Activated naive CD8-positive, alpha-beta T cell treated with anti-CD3 and anti-CD28 coated beads for 36 hours (primary cell): ENCODE measurements at regions not wholly inside any gene's neighbourhood (a gene's known extent, or its start where the extent isn't known, plus 50 kb on each side); places are given as distances from the start of the nearest gene placed in this dataset.

Experiments used
- DNase-seq: peaks from one replicate; pipeline ENCODE4 v3.0.0; 2021
- H3K27ac Mint-ChIP-seq: one replicate; pipeline ENCODE4 v1.8.0; 2022; ENCODE audit warnings: mild to moderate bottlenecking, moderate library complexity, mixed read lengths
- H3K27me3 Mint-ChIP-seq: one replicate; pipeline ENCODE4 v1.8.0; 2022; ENCODE audit warnings: mild to moderate bottlenecking, mixed read lengths
- H3K36me3 Mint-ChIP-seq: one replicate; pipeline ENCODE4 v1.8.0; 2021; ENCODE audit warnings: mild to moderate bottlenecking, mixed read lengths
- H3K4me1 Mint-ChIP-seq: one replicate; pipeline ENCODE4 v1.8.0; 2021; ENCODE audit warnings: mixed read lengths
- H3K4me3 Mint-ChIP-seq: one replicate; pipeline ENCODE4 v1.8.0; 2022; ENCODE audit warnings: mild to moderate bottlenecking, moderate library complexity, mixed read lengths
- H3K9me3 Mint-ChIP-seq: one replicate; pipeline ENCODE4 v1.8.0; 2022; ENCODE audit warnings: mixed read lengths

- DNase-seq: no peak
- H3K27me3 Mint-ChIP-seq: peaks cover 46% of the 10 kb centered on the region
- no peak overlapping the region for H3K4me3 Mint-ChIP-seq
- no peaks in the 10 kb centered on the region for H3K4me1 Mint-ChIP-seq
- no peak overlapping the region for H3K27ac Mint-ChIP-seq
- H3K9me3 Mint-ChIP-seq: no peaks in the 10 kb centered on the region
- no peaks in the 10 kb centered on the region for H3K36me3 Mint-ChIP-seq
Observed at GRCh38 chr13:106349080-106349931, 186.2 kb downstream of the EFNB2 start.

GRCh38 chr13:106348075-106348840, 187.2 kb downstream of the EFNB2 start:
- no peak overlapping the region for H3K27ac Mint-ChIP-seq
- H3K27me3 Mint-ChIP-seq: peaks cover 46% of the 10 kb centered on the region
- no peaks in the 10 kb centered on the region for H3K4me1 Mint-ChIP-seq
- H3K36me3 Mint-ChIP-seq: no peaks in the 10 kb centered on the region
- H3K9me3 Mint-ChIP-seq: no peaks in the 10 kb centered on the region
- H3K4me3 Mint-ChIP-seq: no peak overlapping the region
- DNase-seq: no peak

GRCh38 chr13:106344342-106344741, 191.1 kb downstream of the EFNB2 start:
- DNase-seq: no peak
- Mint-ChIP-seq H3K27me3 (peaks cover 30% of the 10 kb centered on the region), H3K27ac (no peak overlapping the region), H3K36me3 (no peaks in the 10 kb centered on the region), H3K9me3 (peaks cover 12% of the 10 kb centered on the region), H3K4me3 (no peak overlapping the region), H3K4me1 (no peaks in the 10 kb centered on the region)

- H3K36me3 Mint-ChIP-seq: no peaks in the 10 kb centered on the region
- H3K9me3 Mint-ChIP-seq: peaks cover 12% of the 10 kb centered on the region
- peaks cover 25% of the 10 kb centered on the region for H3K27me3 Mint-ChIP-seq
- no peak overlapping the region for H3K4me3 Mint-ChIP-seq
- no peaks in the 10 kb centered on the region for H3K4me1 Mint-ChIP-seq
- no peak for DNase-seq
- H3K27ac Mint-ChIP-seq: no peak overlapping the region
Observed at GRCh38 chr13:106343836-106344235, 191.6 kb downstream of the EFNB2 start.

- Mint-ChIP-seq H3K27me3 (peaks cover 17% of the 10 kb centered on the region), H3K36me3 (no peaks in the 10 kb centered on the region), H3K4me1 (no peaks in the 10 kb centered on the region), H3K27ac (no peak overlapping the region), H3K9me3 (peaks cover 12% of the 10 kb centered on the region), H3K4me3 (no peak overlapping the region)
- no peak for DNase-seq
Observed at GRCh38 chr13:106340249-106340648, 195.2 kb downstream of the EFNB2 start.

- H3K36me3 Mint-ChIP-seq: no peaks in the 10 kb centered on the region
- no peaks in the 10 kb centered on the region for H3K4me1 Mint-ChIP-seq
- H3K27me3 Mint-ChIP-seq: peaks cover 19% of the 10 kb centered on the region
- no peak overlapping the region for H3K27ac Mint-ChIP-seq
- DNase-seq: no peak
- H3K4me3 Mint-ChIP-seq: no peak overlapping the region
- H3K9me3 Mint-ChIP-seq: peaks cover 12% of the 10 kb centered on the region
Observed at GRCh38 chr13:106337096-106337850, 198.2 kb downstream of the EFNB2 start.

- H3K4me3 Mint-ChIP-seq: no peak overlapping the region
- peaks cover 12% of the 10 kb centered on the region for H3K9me3 Mint-ChIP-seq
- peaks cover 18% of the 10 kb centered on the region for H3K27me3 Mint-ChIP-seq
- DNase-seq: no peak
- H3K4me1 Mint-ChIP-seq: no peaks in the 10 kb centered on the region
- no peak overlapping the region for H3K27ac Mint-ChIP-seq
- H3K36me3 Mint-ChIP-seq: no peaks in the 10 kb centered on the region
Observed at GRCh38 chr13:106336668-106337067, 198.8 kb downstream of the EFNB2 start.

- peaks cover 11% of the 10 kb centered on the region for H3K27me3 Mint-ChIP-seq
- no peaks in the 10 kb centered on the region for H3K9me3 Mint-ChIP-seq
- no peak overlapping the region for H3K27ac Mint-ChIP-seq
- no peak for DNase-seq
- no peak overlapping the region for H3K4me3 Mint-ChIP-seq
- H3K36me3 Mint-ChIP-seq: no peaks in the 10 kb centered on the region
- H3K4me1 Mint-ChIP-seq: no peaks in the 10 kb centered on the region
Observed at GRCh38 chr13:106332621-106333020, 202.8 kb downstream of the EFNB2 start.

- Mint-ChIP-seq H3K4me1 (no peaks in the 10 kb centered on the region), H3K9me3 (no peaks in the 10 kb centered on the region), H3K4me3 (no peak overlapping the region), H3K27me3 (peaks cover 11% of the 10 kb centered on the region), H3K36me3 (no peaks in the 10 kb centered on the region), H3K27ac (no peak overlapping the region)
- DNase-seq: no peak
Observed at GRCh38 chr13:106331116-106331515, 204.3 kb downstream of the EFNB2 start.

- no peak for DNase-seq
- no peak overlapping the region for H3K27ac Mint-ChIP-seq
- peaks cover 9% of the 10 kb centered on the region for H3K27me3 Mint-ChIP-seq
- no peaks in the 10 kb centered on the region for H3K36me3 Mint-ChIP-seq
- no peaks in the 10 kb centered on the region for H3K9me3 Mint-ChIP-seq
- no peak overlapping the region for H3K4me3 Mint-ChIP-seq
- no peaks in the 10 kb centered on the region for H3K4me1 Mint-ChIP-seq
Observed at GRCh38 chr13:106329941-106330340, 205.5 kb downstream of the EFNB2 start.

- DNase-seq: no peak
- Mint-ChIP-seq H3K4me1 (no peaks in the 10 kb centered on the region), H3K36me3 (no peaks in the 10 kb centered on the region), H3K9me3 (peaks cover 10% of the 10 kb centered on the region), H3K27ac (no peak overlapping the region), H3K4me3 (no peak overlapping the region), H3K27me3 (peaks cover 3% of the 10 kb centered on the region)
Observed at GRCh38 chr13:106326751-106327150, 208.7 kb downstream of the EFNB2 start.

- H3K27ac Mint-ChIP-seq: no peak overlapping the region
- DNase-seq: no peak
- peaks cover 14% of the 10 kb centered on the region for H3K9me3 Mint-ChIP-seq
- no peaks in the 10 kb centered on the region for H3K4me1 Mint-ChIP-seq
- no peaks in the 10 kb centered on the region for H3K36me3 Mint-ChIP-seq
- H3K4me3 Mint-ChIP-seq: no peak overlapping the region
- H3K27me3 Mint-ChIP-seq: peaks cover 3% of the 10 kb centered on the region
Observed at GRCh38 chr13:106324444-106324843, 211.0 kb downstream of the EFNB2 start.

GRCh38 chr13:106322628-106323027, 212.8 kb downstream of the EFNB2 start:
- Mint-ChIP-seq H3K27me3 (peaks cover 3% of the 10 kb centered on the region), H3K4me3 (no peak overlapping the region), H3K36me3 (no peaks in the 10 kb centered on the region), H3K9me3 (peaks cover 14% of the 10 kb centered on the region), H3K27ac (no peak overlapping the region), H3K4me1 (no peaks in the 10 kb centered on the region)
- DNase-seq: no peak

GRCh38 chr13:106318941-106319411, 216.5 kb downstream of the EFNB2 start:
- Mint-ChIP-seq H3K4me1 (no peaks in the 10 kb centered on the region), H3K27me3 (no peaks in the 10 kb centered on the region), H3K27ac (no peak overlapping the region), H3K9me3 (peaks cover 12% of the 10 kb centered on the region), H3K4me3 (no peak overlapping the region), H3K36me3 (no peaks in the 10 kb centered on the region)
- DNase-seq: no peak

- H3K4me3 Mint-ChIP-seq: no peak overlapping the region
- no peaks in the 10 kb centered on the region for H3K36me3 Mint-ChIP-seq
Observed at GRCh38 chr13:106314417-106314816, 221.0 kb downstream of the EFNB2 start.

More at GRCh38 chr13:106314417-106314816, 221.0 kb downstream of the EFNB2 start:
- Mint-ChIP-seq H3K4me1 (no peaks in the 10 kb centered on the region), H3K27ac (no peak overlapping the region), H3K27me3 (no peaks in the 10 kb centered on the region), H3K9me3 (peaks cover 2% of the 10 kb centered on the region)
- no peak for DNase-seq
